HFF-Myc (cell line): ENCODE measurements at regions not wholly inside any gene's neighbourhood (a gene's known extent, or its start where the extent isn't known, plus 50 kb on each side); places are given as distances from the start of the nearest gene placed in this dataset.
"Not testable (repeated sequence)": the region's sequence is repeated elsewhere in the genome, so short reads cannot be mapped to it uniquely, and the experiment has no call there.

Experiments used
- DNase-seq: peaks from one replicate; pipeline ENCODE4 v3.0.0-alpha.2; 2011; ENCODE audit warnings: low read depth; ENCODE audit errors: extremely low read depth
- H3K4me3 ChIP-seq: replicated peaks from 2 replicates; pipeline ENCODE4 v1.5.1; 2011; ENCODE audit warnings: low read depth, mild to moderate bottlenecking, control low read depth, low read length
- CTCF ChIP-seq: IDR thresholded peaks from 2 replicates; pipeline ENCODE4 v1.5.1; 2012; ENCODE audit warnings: mild to moderate bottlenecking, low read depth, low read length, control low read depth; ENCODE audit errors: missing control alignments

GRCh38 chr1:232422098-232422497 lies 207.8 kb downstream of the SIPA1L2 start:
- no peak for DNase-seq
- no peak overlapping the region for H3K4me3 ChIP-seq
- no peak for TF ChIP-seq CTCF

GRCh38 chr1:232421143-232421796 lies 208.7 kb downstream of the SIPA1L2 start:
- DNase-seq: no peak
- no peak for TF ChIP-seq CTCF
- no peak overlapping the region for H3K4me3 ChIP-seq

GRCh38 chr1:232417636-232418248 lies 212.2 kb downstream of the SIPA1L2 start:
- no peak overlapping the region for H3K4me3 ChIP-seq
- no peak for DNase-seq
- TF ChIP-seq CTCF: no peak

GRCh38 chr1:232416026-232416568 lies 213.8 kb downstream of the SIPA1L2 start:
- H3K4me3 ChIP-seq: no peak overlapping the region
- DNase-seq: no peak
- no peak for TF ChIP-seq CTCF

GRCh38 chr1:232415481-232415880 lies 214.5 kb downstream of the SIPA1L2 start:
- not testable (repeated sequence) for H3K4me3 ChIP-seq, DNase-seq

GRCh38 chr1:232414100-232414499 lies 215.8 kb downstream of the SIPA1L2 start:
- H3K4me3 ChIP-seq: no peak overlapping the region
- no peak for TF ChIP-seq CTCF
- no peak for DNase-seq

- TF ChIP-seq CTCF: no peak
- no peak overlapping the region for H3K4me3 ChIP-seq
- DNase-seq: no peak
Measured at GRCh38 chr1:232413674-232414073, 216.3 kb downstream of the SIPA1L2 start.
